ENCODE measurements at regions not wholly inside any gene's neighbourhood (a gene's known extent, or its start where the extent isn't known, plus 50 kb on each side); places are given as distances from the start of the nearest gene placed in this dataset.

- WGBS (ENCODE audit: insufficient coverage, insufficient read length) = no CpG with 5 or more reads among the region's 10 CpGs
- Histone ChIP-seq H3K9me3 (ENCODE audit: control insufficient read depth, insufficient read depth, low read length) (no peaks in the 10 kb centered on the region), H3K4me1 (ENCODE audit: control insufficient read depth, insufficient read depth, low read length) (no peaks in the 10 kb centered on the region), H3K36me3 (ENCODE audit: control insufficient read depth, insufficient read depth, low read length) (no peaks in the 10 kb centered on the region), H3K27ac (ENCODE audit: low read length) (no peak overlapping the region), H3K4me3 (ENCODE audit: low read length) (no peak overlapping the region), H3K27me3 (ENCODE audit: control insufficient read depth, insufficient read depth, low read length) (no peaks in the 10 kb centered on the region)
- DNase-seq (ENCODE audit: low read depth, low spot score) = no peak
These were observed 180.3 kb downstream of the TFCP2L1 start for GRCh38 chr2:121104721-121105141.

- no peak overlapping the region for H3K27ac ChIP-seq (ENCODE audit: low read length)
- H3K27me3 ChIP-seq (ENCODE audit: control insufficient read depth, insufficient read depth, low read length) = no peaks in the 10 kb centered on the region
- no peaks in the 10 kb centered on the region for H3K9me3 ChIP-seq (ENCODE audit: control insufficient read depth, insufficient read depth, low read length)
- no peaks in the 10 kb centered on the region for H3K36me3 ChIP-seq (ENCODE audit: control insufficient read depth, insufficient read depth, low read length)
- no peak for DNase-seq (ENCODE audit: low read depth, low spot score)
- H3K4me1 ChIP-seq (ENCODE audit: control insufficient read depth, insufficient read depth, low read length) = no peaks in the 10 kb centered on the region
- H3K4me3 ChIP-seq (ENCODE audit: low read length) = no peak overlapping the region
These were observed 174.1 kb downstream of the TFCP2L1 start for GRCh38 chr2:121110924-121111323.

- no peaks in the 10 kb centered on the region for H3K9me3 ChIP-seq (ENCODE audit: control insufficient read depth, insufficient read depth, low read length)
- WGBS (ENCODE audit: insufficient coverage, insufficient read length) = no CpG with 5 or more reads among the region's 7 CpGs
- no peaks in the 10 kb centered on the region for H3K4me1 ChIP-seq (ENCODE audit: control insufficient read depth, insufficient read depth, low read length)
- DNase-seq (ENCODE audit: low read depth, low spot score) = no peak
- no peak overlapping the region for H3K27ac ChIP-seq (ENCODE audit: low read length)
- H3K4me3 ChIP-seq (ENCODE audit: low read length) = no peak overlapping the region
- no peaks in the 10 kb centered on the region for H3K27me3 ChIP-seq (ENCODE audit: control insufficient read depth, insufficient read depth, low read length)
- no peaks in the 10 kb centered on the region for H3K36me3 ChIP-seq (ENCODE audit: control insufficient read depth, insufficient read depth, low read length)
These were observed 166.1 kb downstream of the TFCP2L1 start for GRCh38 chr2:121118951-121119350.

- Histone ChIP-seq H3K27me3 (ENCODE audit: control insufficient read depth, insufficient read depth, low read length) (no peaks in the 10 kb centered on the region), H3K27ac (ENCODE audit: low read length) (no peak overlapping the region), H3K4me1 (ENCODE audit: control insufficient read depth, insufficient read depth, low read length) (no peaks in the 10 kb centered on the region), H3K9me3 (ENCODE audit: control insufficient read depth, insufficient read depth, low read length) (no peaks in the 10 kb centered on the region), H3K36me3 (ENCODE audit: control insufficient read depth, insufficient read depth, low read length) (no peaks in the 10 kb centered on the region), H3K4me3 (ENCODE audit: low read length) (no peak overlapping the region)
- no CpG with 5 or more reads among the region's 8 CpGs for WGBS (ENCODE audit: insufficient coverage, insufficient read length)
- no peak for DNase-seq (ENCODE audit: low read depth, low spot score)
These were observed 164.6 kb downstream of the TFCP2L1 start for GRCh38 chr2:121120411-121120810.

GRCh38 chr2:121120991-121121390 lies 164.0 kb downstream of the TFCP2L1 start:
- H3K27me3 ChIP-seq (ENCODE audit: control insufficient read depth, insufficient read depth, low read length) = no peaks in the 10 kb centered on the region
- WGBS (ENCODE audit: insufficient coverage, insufficient read length) = no CpG with 5 or more reads among the region's 8 CpGs

GRCh38 chr2:121121661-121122060 lies 163.3 kb downstream of the TFCP2L1 start:
- WGBS (ENCODE audit: insufficient coverage, insufficient read length) = no CpG with 5 or more reads among the region's 7 CpGs
- Histone ChIP-seq H3K36me3 (ENCODE audit: control insufficient read depth, insufficient read depth, low read length) (no peaks in the 10 kb centered on the region), H3K4me1 (ENCODE audit: control insufficient read depth, insufficient read depth, low read length) (no peaks in the 10 kb centered on the region), H3K27ac (ENCODE audit: low read length) (no peak overlapping the region), H3K9me3 (ENCODE audit: control insufficient read depth, insufficient read depth, low read length) (no peaks in the 10 kb centered on the region), H3K27me3 (ENCODE audit: control insufficient read depth, insufficient read depth, low read length) (no peaks in the 10 kb centered on the region), H3K4me3 (ENCODE audit: low read length) (no peak overlapping the region)
- DNase-seq (ENCODE audit: low read depth, low spot score) = no peak

More at GRCh38 chr2:121120991-121121390, 164.0 kb downstream of the TFCP2L1 start:
- no peaks in the 10 kb centered on the region for H3K4me1 ChIP-seq (ENCODE audit: control insufficient read depth, insufficient read depth, low read length)
- no peaks in the 10 kb centered on the region for H3K36me3 ChIP-seq (ENCODE audit: control insufficient read depth, insufficient read depth, low read length)
- no peak overlapping the region for H3K27ac ChIP-seq (ENCODE audit: low read length)
- no peak overlapping the region for H3K4me3 ChIP-seq (ENCODE audit: low read length)
- H3K9me3 ChIP-seq (ENCODE audit: control insufficient read depth, insufficient read depth, low read length) = no peaks in the 10 kb centered on the region
- no peak for DNase-seq (ENCODE audit: low read depth, low spot score)

GRCh38 chr2:121123268-121123667 lies 161.7 kb downstream of the TFCP2L1 start:
- Histone ChIP-seq H3K9me3 (ENCODE audit: control insufficient read depth, insufficient read depth, low read length) (no peaks in the 10 kb centered on the region), H3K4me3 (ENCODE audit: low read length) (no peak overlapping the region), H3K27ac (ENCODE audit: low read length) (no peak overlapping the region), H3K27me3 (ENCODE audit: control insufficient read depth, insufficient read depth, low read length) (no peaks in the 10 kb centered on the region), H3K4me1 (ENCODE audit: control insufficient read depth, insufficient read depth, low read length) (no peaks in the 10 kb centered on the region), H3K36me3 (ENCODE audit: control insufficient read depth, insufficient read depth, low read length) (no peaks in the 10 kb centered on the region)
- DNase-seq (ENCODE audit: low read depth, low spot score) = no peak
- WGBS (ENCODE audit: insufficient coverage, insufficient read length) = no CpG with 5 or more reads among the region's 10 CpGs

- DNase-seq (ENCODE audit: low read depth, low spot score) = no peak
- H3K27me3 ChIP-seq (ENCODE audit: control insufficient read depth, insufficient read depth, low read length) = no peaks in the 10 kb centered on the region
- H3K4me1 ChIP-seq (ENCODE audit: control insufficient read depth, insufficient read depth, low read length) = peaks cover 2% of the 10 kb centered on the region; the same call in 1 of the 2 replicates
- H3K9me3 ChIP-seq (ENCODE audit: control insufficient read depth, insufficient read depth, low read length) = no peaks in the 10 kb centered on the region
- no peaks in the 10 kb centered on the region for H3K36me3 ChIP-seq (ENCODE audit: control insufficient read depth, insufficient read depth, low read length)
- H3K27ac ChIP-seq (ENCODE audit: low read length) = no peak overlapping the region
- H3K4me3 ChIP-seq (ENCODE audit: low read length) = no peak overlapping the region
These were observed 160.7 kb downstream of the TFCP2L1 start for GRCh38 chr2:121124330-121124729.

GRCh38 chr2:121125350-121125749 lies 159.7 kb downstream of the TFCP2L1 start:
- H3K27me3 ChIP-seq (ENCODE audit: control insufficient read depth, insufficient read depth, low read length) = no peaks in the 10 kb centered on the region
- peaks cover 2% of the 10 kb centered on the region; the same call in 1 of the 2 replicates for H3K4me1 ChIP-seq (ENCODE audit: control insufficient read depth, insufficient read depth, low read length)
- H3K27ac ChIP-seq (ENCODE audit: low read length) = no peak overlapping the region
- H3K9me3 ChIP-seq (ENCODE audit: control insufficient read depth, insufficient read depth, low read length) = no peaks in the 10 kb centered on the region
- no CpG with 5 or more reads among the region's 1 CpG for WGBS (ENCODE audit: insufficient coverage, insufficient read length)
- no peaks in the 10 kb centered on the region for H3K36me3 ChIP-seq (ENCODE audit: control insufficient read depth, insufficient read depth, low read length)
- DNase-seq (ENCODE audit: low read depth, low spot score) = no peak
- no peak overlapping the region for H3K4me3 ChIP-seq (ENCODE audit: low read length)

- Histone ChIP-seq H3K4me1 (ENCODE audit: control insufficient read depth, insufficient read depth, low read length) (peaks cover 11% of the 10 kb centered on the region), H3K27ac (ENCODE audit: low read length) (no peak overlapping the region), H3K9me3 (ENCODE audit: control insufficient read depth, insufficient read depth, low read length) (no peaks in the 10 kb centered on the region), H3K4me3 (ENCODE audit: low read length) (no peak overlapping the region), H3K36me3 (ENCODE audit: control insufficient read depth, insufficient read depth, low read length) (no peaks in the 10 kb centered on the region; the same call in 1 of the 2 replicates), H3K27me3 (ENCODE audit: control insufficient read depth, insufficient read depth, low read length) (no peaks in the 10 kb centered on the region)
- DNase-seq (ENCODE audit: low read depth, low spot score) = peak; percentile 29
- WGBS (ENCODE audit: insufficient coverage, insufficient read length) = no CpG with 5 or more reads among the region's 12 CpGs
These were observed 156.0 kb downstream of the TFCP2L1 start for GRCh38 chr2:121128741-121129659.

GRCh38 chr2:121129692-121130091 lies 155.3 kb downstream of the TFCP2L1 start:
- no peaks in the 10 kb centered on the region for H3K27me3 ChIP-seq (ENCODE audit: control insufficient read depth, insufficient read depth, low read length)
- no peaks in the 10 kb centered on the region for H3K9me3 ChIP-seq (ENCODE audit: control insufficient read depth, insufficient read depth, low read length)
- H3K4me3 ChIP-seq (ENCODE audit: low read length) = no peak overlapping the region
- no peaks in the 10 kb centered on the region; the same call in 1 of the 2 replicates for H3K36me3 ChIP-seq (ENCODE audit: control insufficient read depth, insufficient read depth, low read length)
- no peak for DNase-seq (ENCODE audit: low read depth, low spot score)
- WGBS (ENCODE audit: insufficient coverage, insufficient read length) = no CpG with 5 or more reads among the region's 6 CpGs
- H3K27ac ChIP-seq (ENCODE audit: low read length) = no peak overlapping the region
- H3K4me1 ChIP-seq (ENCODE audit: control insufficient read depth, insufficient read depth, low read length) = peaks cover 11% of the 10 kb centered on the region

Data from iPS DF 6.9 (cell line).